Neural progenitor cell (in vitro differentiated cells): ENCODE measurements at regions not wholly inside any gene's neighbourhood (a gene's known extent, or its start where the extent isn't known, plus 50 kb on each side); places are given as distances from the start of the nearest gene placed in this dataset.

Source experiments
- EZH2 ChIP-seq: fragments of 200-600 bp; sonication (generic); IDR thresholded peaks from 2 replicates; pipeline ENCODE4 v1.6.1; 2017; ENCODE audit warnings: antibody characterized with exemption, mild to moderate bottlenecking, moderate library complexity
- TF ChIP-seq, protein P1 (sequence below): fragments of 200-600 bp; sonication (generic); IDR thresholded peaks from 2 replicates; pipeline ENCODE4 v1.5.1; 2017; ENCODE audit warnings: antibody characterized with exemption, mild to moderate bottlenecking

- TF ChIP-seq, protein P1, sequence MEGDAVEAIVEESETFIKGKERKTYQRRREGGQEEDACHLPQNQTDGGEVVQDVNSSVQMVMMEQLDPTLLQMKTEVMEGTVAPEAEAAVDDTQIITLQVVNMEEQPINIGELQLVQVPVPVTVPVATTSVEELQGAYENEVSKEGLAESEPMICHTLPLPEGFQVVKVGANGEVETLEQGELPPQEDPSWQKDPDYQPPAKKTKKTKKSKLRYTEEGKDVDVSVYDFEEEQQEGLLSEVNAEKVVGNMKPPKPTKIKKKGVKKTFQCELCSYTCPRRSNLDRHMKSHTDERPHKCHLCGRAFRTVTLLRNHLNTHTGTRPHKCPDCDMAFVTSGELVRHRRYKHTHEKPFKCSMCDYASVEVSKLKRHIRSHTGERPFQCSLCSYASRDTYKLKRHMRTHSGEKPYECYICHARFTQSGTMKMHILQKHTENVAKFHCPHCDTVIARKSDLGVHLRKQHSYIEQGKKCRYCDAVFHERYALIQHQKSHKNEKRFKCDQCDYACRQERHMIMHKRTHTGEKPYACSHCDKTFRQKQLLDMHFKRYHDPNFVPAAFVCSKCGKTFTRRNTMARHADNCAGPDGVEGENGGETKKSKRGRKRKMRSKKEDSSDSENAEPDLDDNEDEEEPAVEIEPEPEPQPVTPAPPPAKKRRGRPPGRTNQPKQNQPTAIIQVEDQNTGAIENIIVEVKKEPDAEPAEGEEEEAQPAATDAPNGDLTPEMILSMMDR: no peak
- no peak for TF ChIP-seq EZH2
Measured at GRCh38 chr3:124438813-124439212, 291.4 kb upstream of the UMPS start.
